GM21528 (cell line): ENCODE measurements at regions not wholly inside any gene's neighbourhood (a gene's known extent, or its start where the extent isn't known, plus 50 kb on each side); places are given as distances from the start of the nearest gene placed in this dataset.
"Not testable (repeated sequence)": the region's sequence is repeated elsewhere in the genome, so short reads cannot be mapped to it uniquely, and the experiment has no call there.

Experiments used
- ATAC-seq: cut with Tn5 transposase; IDR thresholded peaks from one replicate; pipeline ENCODE4 v1.9.1; 2021; ENCODE audit warnings: mild to moderate bottlenecking, moderate library complexity; ENCODE audit not compliant: unreplicated experiment, low FRiP score

DNA sequence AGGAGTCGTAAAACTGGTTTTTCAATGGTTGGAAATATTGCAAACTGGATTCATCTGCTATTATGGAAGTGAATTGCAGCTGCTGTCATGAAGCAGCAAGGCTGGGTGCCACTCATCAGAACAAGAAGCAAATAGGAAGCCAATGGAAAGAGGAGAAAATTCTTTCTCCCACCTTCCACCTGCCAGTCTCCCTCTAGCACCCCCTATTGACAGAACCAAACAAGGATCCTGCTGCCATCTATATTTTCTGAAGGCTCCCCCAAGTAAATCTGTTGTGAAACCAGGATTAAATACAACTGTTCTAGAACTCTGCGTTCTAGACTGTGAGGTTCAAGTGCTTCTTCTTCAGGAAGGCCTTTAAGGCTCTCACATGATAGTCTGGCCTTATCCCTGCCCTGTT is 286.6 kb downstream of the AACS start:
- ATAC-seq = no peak

DNA sequence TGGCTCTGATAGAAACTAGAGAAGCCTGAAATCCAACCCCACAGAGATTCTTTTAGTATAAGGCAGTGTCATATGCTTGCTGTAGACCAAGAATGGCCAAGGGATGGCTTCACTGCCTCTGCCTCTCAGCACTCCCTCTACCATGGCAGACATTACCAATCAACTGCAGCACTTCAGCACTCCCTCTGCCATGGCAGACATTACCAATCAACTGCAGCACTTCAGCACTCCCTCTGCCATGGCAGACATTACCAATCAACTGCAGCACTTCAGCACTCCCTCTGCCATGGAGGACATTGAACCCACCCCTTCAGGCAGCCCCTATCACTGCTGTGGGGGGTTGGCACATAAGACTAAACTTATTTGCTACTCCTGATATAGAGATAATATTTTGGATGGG is 287.8 kb downstream of the AACS start:
- not testable (repeated sequence) for ATAC-seq

DNA sequence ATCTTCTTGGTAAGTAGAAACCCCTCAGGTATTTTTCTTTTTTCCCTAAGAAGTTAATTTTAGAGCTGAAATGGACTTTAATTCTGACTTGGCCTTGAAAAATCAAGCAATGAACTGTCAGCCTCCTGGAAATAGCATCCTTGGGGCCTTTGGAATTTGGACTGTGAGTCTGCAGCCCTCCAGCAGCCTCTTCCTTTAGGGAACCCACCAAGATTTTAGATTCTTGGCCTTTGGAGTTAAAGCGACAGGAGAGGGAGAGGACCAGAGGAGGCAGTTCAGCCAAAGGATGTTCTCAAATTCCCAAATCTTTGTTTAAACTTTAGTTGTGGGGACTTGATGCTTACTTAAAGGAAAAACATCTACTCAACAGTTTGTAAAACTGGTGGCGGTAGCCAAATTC is 288.6 kb downstream of the AACS start:
- no peak for ATAC-seq

DNA sequence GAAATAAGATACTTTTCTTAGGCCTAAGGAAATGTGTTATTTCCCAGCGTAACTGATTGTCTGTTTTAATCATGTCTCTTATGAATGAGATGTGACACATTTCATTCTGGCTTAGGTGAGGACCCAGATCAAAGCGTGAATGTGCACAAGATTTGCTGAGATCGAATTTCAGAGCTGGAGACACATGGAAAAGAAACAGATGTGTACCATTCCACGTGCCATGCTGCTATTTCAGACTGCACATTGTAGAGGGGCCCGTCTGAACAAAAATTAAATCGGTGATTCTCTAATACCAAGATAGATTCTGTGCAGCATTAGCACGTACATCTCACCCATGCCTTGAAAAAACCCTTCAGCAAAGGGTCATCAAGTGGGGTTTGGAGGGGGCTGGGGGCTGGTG is 290.4 kb downstream of the AACS start:
- no peak for ATAC-seq

DNA sequence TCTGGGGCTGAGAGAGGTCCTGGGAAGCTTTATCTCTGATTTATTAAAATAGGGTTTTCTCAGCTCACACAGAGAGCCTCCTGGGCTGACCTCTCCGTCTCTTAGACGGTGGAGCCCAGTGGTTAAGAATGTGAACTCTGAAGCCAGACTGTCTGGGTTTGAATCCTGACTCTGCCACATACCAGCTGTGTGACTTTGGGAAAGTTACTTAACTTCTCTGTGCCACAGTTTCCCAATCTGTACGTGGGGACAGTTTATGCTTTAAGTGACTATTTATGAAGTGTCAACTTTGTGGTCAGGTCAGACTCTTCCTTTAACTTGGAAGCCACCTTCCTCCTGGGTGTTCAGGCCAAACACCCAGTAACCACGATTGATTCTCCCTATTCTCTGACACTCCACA is 290.9 kb downstream of the AACS start:
- no peak for ATAC-seq

DNA sequence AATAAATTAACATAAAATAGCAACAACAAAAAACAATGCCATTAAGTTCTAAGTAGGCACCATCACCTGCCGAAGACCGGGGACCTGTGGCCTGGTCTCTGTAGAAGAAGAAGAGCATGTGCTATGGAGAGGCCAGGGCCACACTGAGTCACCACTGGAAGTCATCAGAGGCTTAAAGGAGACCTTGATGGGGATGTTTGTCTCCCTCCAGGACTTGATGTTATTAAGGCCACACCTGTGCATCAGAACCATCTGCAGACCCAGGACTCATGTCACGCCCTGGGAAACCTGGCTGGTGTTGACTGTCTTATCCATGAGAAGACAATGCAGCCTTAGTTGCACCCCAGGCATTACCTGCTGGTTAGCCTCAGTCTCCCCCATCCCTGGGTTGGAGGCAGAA is 292.3 kb downstream of the AACS start:
- ATAC-seq = no peak

DNA sequence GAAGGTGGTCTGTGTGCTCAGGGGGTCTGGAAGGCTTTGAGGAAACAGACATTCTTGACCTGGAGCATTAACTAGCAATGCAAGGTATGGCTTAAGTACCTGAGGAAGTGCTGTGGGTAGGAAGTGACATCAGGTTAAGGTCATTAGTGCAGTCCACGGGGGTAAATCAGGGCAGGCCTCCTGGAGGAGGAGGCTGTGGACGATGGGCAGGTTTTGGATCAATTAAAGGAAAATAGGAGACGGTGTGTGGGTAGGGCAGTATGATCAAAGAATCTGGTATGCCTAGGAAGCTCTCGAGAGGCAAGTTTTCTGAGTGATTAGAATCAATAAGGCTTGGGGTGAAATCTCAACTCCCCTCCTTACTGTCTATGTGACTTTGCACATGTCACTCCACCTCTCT is 295.3 kb downstream of the AACS start:
- no peak for ATAC-seq

DNA sequence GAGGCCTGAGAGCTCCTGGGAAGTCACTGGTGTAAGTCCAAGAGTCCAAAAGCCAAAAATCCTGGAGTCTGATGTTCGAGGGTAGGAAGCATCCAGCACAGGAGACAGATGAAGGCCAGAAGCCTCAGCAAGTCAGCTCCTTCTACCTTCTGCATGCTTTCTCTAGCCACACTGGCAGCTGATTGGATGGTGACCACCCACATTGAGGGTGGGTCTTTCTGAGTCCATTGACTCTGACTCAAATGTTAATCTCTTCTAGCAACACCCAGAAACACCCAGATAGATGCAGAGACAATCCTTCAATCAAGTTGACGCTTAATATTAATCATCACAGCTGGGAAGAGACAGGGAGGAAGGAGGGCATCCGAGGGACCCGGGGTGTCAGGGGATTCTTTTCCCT is 305.8 kb downstream of the AACS start:
- no peak for ATAC-seq

DNA sequence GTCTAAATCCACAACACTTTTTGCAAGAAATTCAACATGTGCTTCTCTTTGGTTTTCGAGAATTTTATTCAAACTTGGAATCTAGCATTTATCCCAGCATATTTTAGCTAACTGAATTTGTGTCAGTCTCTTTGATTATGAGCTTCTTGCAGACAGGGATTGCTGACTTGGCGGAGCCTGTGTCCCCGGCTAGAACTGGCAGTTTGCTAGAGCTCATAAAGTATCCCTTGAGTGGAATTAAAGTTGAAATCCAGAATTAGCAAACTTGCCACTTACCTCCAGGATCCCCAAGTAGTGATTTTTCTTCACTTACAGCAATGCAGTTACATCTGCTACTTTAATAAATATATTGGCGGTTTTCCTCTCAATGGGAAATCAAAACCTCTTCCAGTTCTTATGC is 306.9 kb downstream of the AACS start:
- no peak for ATAC-seq

DNA sequence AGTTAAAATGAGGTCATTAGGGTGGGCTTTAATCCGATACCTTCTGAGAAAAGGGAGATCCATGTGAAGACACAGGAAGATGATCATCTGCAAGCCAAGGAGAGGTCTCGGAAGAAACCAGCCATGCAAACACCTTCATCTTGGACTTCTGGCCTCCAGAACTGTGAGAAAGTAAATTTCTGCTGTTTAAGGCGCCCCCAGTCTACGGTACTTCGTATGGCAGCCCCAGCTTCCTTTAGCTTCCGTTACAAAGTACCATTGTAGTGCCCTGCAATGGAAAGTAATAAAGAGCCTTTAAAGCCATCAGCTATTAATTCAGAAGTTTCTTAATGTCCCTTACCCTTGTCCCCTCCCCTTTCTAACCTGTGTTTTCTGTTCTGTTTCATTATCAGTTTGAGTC is 308.1 kb downstream of the AACS start:
- no peak for ATAC-seq

DNA sequence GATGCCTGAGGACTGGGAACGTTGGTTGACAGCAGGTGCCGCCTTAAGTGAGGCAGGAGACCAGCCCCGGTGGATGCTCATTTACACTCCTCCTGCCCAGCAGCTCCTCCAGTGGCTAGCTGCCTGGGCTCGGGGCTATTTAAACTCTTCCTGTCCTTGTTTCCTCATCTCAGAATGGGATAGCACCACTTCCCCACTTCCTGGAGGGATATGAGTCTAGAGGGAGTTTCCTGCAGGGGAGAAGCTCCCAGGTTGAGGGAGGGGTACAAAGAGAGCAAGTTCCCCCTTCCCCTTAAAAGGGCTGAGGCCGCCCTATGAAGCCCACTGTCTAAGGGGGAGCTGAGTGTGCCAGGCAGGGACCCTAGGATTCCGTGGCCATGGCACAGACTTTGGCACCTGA is 311.2 kb downstream of the AACS start:
- no peak for ATAC-seq

DNA sequence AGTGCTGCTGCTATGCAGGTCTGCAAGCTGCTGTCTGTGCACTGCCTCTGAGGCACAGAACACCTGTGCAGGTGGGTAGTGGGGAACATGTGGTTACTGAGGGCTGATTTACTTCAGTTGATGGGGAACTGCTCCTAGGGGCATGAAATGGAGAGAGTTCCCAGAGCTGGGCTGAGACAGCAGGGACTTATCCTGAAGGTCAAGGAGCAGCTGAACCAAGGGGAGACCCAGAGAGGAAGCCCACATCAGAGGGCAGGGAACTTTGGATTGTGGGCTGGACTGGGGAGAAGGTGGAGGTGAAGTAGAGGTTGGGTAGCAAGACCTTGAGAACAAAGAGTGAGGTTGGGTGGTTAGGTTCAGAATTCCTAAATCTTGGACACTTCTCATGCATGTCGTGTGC is 311.9 kb downstream of the AACS start:
- no peak for ATAC-seq

DNA sequence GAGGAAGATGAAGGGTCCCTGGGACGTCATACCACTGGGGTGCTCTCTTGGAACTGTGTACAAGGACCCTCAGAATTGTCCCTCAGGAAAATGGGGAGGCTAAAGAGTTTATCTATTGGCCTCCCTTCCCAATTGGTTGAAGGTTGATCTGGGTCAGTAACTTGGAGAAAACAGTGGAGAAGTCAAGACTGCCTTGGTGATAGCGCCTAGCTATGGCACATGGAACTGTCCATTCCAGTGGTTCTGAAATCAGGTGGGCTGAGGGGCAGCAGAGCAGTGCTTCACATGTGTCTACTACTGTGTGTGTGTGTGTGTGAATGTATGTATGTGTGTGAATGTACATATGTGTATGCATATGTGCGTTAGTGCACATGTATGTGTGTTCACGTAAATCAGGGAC is 316.1 kb downstream of the AACS start:
- no peak for ATAC-seq

DNA sequence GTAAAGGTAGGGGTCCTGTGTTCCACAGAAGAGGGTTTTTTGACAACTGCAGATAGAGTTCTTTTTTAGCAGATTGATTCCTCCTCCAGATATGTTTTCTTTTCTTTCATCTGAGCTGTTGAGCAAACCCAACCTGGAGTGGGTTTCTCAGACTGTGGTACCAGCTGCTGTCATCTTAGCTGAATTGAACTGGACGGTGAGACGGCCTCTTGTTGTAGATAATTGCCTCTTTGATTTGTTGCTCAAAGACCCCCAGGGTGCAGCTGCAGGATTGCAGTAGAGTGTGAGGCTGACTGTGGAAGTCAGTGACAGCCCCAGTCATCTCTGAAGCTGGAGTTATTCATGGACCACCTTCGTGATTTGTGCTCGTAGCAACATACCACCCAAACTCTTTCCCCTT is 317.7 kb downstream of the AACS start:
- ATAC-seq = no peak

DNA sequence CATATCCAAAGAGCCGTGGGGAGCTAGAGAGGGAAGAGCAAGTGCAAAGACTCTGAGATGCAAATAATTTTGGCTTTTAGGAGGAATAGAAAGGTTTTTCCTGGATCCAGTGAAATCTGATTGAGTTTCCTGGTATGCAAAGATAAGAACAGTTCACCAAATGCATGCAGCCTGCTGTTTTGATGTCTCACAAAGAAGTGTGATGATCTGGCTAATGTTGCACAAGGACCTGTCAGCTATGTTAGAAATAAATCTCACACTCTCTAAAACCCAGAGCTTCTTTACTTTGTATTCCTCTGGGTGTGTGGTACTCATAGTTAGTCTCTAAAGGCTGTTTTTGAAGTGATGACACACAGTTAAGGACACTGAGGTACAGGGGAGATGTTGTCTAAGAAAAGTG is 321.4 kb downstream of the AACS start:
- no peak for ATAC-seq

DNA sequence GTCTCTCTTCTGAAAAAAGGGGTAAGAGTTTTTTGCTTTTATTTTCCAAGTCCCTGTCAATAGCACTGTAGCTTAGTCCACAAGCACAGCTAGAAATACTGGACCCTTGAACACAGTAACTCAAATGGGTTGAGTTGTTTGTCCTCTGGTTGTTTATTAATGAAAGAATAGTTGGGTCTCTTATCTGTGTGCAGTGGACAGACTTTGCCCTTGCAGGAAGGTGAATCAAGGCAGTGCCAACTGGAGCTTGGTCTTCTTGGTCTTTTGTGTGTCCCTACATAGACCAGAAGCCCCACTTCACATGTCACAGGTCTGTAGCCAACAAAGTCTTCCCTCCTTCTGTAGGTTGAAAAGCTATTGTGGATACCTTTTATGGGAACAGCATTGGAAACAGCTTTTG is 322.0 kb downstream of the AACS start:
- no peak for ATAC-seq

DNA sequence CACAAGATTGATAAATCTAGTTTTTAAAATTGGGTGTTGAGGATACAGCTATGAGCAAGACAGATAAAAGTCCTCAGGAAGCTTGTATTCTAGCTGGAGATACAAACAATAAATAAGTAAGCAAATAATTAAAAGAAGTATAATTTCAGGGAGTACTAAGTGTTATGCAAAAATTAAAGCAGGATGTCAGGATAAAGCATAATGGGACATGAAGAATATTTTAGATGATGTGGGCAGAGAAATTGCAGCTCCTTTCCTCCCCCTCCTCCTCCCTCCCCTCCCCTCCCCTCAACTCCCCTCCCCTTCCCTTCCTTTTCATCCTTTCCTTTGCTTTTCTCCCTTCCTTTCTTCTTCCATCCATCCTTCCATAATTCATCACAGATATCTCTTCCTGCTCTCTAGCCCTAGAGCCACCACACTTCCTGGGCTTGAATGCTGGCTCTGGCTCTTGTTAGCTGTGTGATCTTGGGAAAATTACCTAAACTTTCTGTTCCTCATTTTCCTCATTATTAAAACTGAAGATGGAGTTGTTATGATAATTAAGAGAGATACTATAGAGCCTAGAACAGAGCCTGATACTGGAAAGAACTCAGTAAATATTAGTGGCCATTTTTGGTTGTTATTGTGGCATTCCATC is 323.9 kb downstream of the AACS start:
- ATAC-seq = no peak

DNA sequence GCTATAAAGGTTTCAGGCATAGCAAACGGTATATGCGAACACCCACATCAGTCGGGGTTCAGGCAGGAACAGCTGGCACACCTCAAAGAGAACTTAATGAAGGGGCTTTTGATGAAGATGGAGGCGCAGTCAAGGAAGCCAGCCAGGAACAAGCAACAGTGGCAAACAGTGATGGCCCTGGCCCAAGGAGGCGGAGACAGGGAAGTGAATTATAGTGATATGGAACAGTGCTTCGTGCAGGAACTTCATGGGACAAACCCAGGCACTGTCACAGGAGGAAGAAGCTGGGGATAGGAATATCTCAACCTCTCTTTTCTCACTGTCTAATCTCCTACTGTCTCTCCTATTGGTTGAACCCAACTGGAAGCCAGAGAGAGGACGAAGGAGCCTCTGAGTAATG is 328.3 kb downstream of the AACS start:
- no peak for ATAC-seq

DNA sequence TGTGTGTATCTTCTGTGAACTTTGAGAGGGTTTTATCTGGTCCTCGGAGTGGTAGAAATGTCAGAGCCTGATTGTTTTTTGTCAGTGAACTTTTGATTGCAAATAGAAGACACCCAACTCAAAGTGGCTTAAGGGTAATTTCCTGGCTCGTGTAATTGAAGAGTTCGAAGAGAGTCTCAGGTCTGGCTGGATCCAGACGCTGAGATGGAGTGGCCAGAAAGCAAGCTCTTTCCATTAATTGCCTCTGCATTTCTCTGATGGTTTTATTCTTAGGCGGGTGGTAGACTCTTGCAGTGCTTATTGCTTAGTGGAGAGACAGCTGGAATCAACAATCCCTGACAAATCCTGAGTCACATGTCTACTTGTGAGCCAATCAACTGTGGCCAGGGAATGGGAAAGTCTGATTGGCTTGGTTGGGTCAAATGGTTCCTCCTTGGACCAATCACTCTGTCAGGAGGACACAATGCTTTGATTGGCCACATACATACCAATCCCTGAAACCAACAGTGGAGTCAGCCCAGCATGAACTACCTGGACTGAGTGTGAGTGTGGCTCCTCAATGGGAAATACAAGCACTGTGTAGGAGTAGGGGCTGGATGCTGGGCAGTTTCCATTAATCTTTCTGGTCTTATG is 330.5 kb downstream of the AACS start:
- no peak for ATAC-seq

DNA sequence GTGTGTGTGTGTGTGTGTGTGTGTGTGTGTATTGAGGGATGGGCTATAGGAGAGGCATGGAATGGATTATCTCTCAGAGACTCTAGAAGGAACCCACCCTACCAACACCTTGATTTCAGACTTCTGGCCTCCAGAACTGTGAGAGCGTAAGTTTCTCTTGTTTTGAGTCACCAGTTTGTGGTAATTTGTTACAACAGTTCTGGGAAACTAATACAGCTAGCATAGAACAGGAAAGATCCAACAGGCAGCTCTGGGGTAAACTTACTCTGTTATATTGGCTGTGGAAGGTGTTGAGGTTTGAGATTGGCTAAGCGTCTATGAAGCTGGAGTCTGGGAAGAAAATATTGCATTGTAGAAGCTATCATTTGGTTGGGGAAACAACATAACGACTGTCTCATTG is 334.3 kb downstream of the AACS start:
- ATAC-seq = no peak

DNA sequence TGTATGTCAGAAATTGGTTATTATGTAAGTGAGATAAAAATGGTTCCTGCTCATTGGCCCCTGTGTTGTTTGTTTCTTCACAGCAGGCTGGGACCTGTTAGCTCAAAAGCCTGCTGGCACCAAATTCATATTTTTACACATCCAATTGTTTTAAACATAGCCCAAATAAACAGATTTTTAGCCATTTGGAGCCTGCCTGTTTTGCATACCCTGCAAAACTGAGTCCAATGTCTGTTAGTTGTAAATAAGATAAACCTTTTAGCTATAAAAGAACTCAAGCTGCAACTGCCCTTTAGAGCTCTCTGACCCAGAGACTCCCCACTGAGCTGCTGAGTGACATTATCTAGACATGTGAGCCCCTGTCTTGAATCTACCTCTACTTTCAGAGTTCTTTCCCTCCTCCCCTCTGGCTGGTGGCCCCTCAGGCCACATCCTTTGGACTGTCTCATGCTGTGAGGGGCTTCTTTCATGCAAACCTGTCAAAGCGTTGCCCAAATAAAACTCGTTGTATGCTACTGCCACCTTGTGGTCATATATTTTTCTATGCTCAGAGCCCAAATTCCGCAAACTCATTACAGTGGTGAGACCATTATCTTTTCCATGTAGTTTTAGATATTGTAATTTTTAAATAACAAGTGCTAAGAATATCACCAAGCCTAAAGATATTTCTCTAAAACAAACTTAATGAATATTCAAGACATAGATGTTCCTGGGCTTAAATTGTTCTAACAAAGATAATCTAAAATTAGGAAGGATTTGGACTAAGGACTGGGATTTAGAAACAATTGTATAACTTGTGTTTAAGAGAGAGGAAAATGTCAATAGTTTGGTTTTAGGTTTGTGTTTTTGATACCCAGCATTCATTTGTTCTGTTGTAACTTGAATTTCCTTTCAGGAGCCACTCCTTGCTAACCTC is 337.9 kb downstream of the AACS start:
- no peak for ATAC-seq

DNA sequence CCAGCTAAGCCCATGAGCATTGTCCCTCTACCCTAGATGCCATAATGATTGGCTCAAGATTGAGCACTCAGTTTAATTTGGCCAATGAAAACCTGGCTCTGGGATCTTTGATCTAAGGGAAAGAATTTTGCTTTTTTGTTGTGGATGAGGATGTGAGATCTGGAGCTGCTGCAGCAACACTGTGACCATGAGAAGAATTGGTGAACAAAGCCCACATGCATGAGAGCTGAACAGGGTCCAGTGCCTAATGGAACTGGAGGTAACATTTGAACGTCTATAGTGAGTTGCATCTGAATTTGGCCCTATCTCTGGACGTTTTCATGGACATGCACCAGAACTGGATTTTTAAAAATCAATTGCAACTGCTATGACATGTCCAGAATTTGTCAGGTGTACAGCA is 338.6 kb downstream of the AACS start:
- no peak for ATAC-seq
